Mesothelial cell of epicardium (in vitro differentiated cells): ENCODE measurements at regions not wholly inside any gene's neighbourhood (a gene's known extent, or its start where the extent isn't known, plus 50 kb on each side); places are given as distances from the start of the nearest gene placed in this dataset.

Experiments
- DNase-seq, 2 experiments: peaks; one replicate each; pipeline ENCODE4 v3.0.0; 2021; ENCODE audit warnings: low spot score in 2 of 2; ENCODE audit not compliant: unreplicated experiment in 2 of 2
- H3K27ac Mint-ChIP-seq: 2 replicates; pipeline ENCODE4 v1.8.0; 2021; ENCODE audit warnings: mixed read lengths
- H3K27me3 Mint-ChIP-seq: 2 replicates; pipeline ENCODE4 v1.8.0; 2021; ENCODE audit warnings: low read depth, mixed read lengths
- H3K36me3 Mint-ChIP-seq: 2 replicates; pipeline ENCODE4 v1.8.0; 2021; ENCODE audit warnings: mixed read lengths
- H3K4me1 Mint-ChIP-seq: 2 replicates; pipeline ENCODE4 v1.8.0; 2021; ENCODE audit warnings: mixed read lengths
- H3K4me3 Mint-ChIP-seq: 2 replicates; pipeline ENCODE4 v1.8.0; 2021; ENCODE audit warnings: mild to moderate bottlenecking, moderate library complexity, mixed read lengths
- H3K9me3 Mint-ChIP-seq: 2 replicates; pipeline ENCODE4 v1.8.0; 2021; ENCODE audit warnings: mixed read lengths
- CTCF ChIP-seq: fragments of 200-600 bp; sonication (generic); IDR thresholded peaks from one replicate; pipeline ENCODE4 v1.5.0; 2021; ENCODE audit warnings: antibody characterized with exemption; ENCODE audit not compliant: unreplicated experiment

DNA sequence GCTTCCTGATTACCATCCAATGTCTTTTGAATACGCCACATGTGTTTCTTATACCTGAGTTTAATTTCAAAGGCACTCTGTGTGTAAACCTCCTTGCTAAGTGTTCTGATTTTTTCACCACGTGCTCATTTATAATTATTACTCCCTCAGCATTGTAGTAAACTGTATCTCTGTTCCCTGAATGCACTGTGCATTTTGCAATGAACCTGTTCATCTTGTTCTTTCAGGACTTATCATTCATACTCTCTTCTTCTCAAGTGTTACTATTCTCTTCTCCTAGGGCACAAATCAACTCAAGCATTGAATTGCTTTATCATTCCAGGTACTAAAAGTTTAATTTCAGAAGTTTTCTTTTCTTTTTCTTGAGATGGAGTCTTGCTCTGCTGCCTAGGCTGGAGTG, 383.4 kb upstream of the TRIB2 start:
- DNase-seq = no peak

DNA sequence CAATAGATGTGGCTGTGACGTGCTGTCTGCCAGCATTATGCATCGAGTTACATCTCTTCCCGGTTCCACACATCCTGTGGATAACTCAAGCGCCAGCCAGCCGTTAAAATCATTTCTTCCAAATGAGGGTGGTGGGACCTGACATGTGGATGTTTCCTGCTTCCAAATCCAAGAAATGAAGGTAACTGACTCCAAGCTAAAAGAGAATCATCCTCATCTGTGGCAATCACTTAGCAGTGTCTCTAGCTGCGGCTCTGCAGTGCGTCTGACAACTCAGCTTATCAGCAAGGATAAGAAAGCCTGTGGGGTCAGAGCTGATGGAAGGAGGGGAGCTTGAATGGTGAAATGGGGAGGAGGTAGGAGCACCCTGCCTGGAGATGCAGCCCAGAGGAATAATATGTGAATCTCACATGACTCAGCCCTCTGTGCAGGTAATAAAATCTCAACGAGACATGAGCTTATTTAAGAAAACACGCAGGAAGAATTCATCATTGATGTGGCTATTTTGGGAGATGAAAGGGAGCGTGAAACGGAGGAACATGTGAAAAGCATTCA, 382.2 kb upstream of the TRIB2 start:
- no peaks in the 10 kb centered on the region for H3K36me3 Mint-ChIP-seq

More for the DNA sequence above, 383.4 kb upstream of the TRIB2 start:
- Mint-ChIP-seq H3K36me3 (no peaks in the 10 kb centered on the region), H3K27me3 (no peaks in the 10 kb centered on the region), H3K4me3 (no peak overlapping the region), H3K9me3 (peaks cover 5% of the 10 kb centered on the region), H3K4me1 (peaks cover 9% of the 10 kb centered on the region), H3K27ac (no peak overlapping the region)
- no peak for TF ChIP-seq CTCF

DNA sequence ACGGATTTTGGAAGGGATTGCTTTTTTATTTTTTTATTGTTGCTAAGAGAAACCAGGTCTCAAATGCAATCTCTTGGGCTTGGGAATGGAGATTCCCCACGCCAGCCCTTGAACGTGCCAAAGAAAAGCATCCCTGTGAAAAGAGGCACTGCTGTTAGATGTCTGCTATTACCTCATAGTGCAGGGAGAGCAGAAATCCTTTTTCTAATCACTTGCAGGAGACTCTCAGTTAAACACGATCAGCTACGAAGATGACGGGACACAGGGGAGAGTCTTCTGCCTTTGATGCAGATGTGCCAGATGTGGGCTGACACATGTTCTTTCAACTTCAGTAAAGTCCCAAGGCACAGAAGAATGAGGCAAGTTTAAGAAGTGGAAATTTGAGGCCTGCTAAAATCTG, 381.6 kb upstream of the TRIB2 start:
- Mint-ChIP-seq H3K4me1 (peaks cover 9% of the 10 kb centered on the region), H3K27me3 (no peaks in the 10 kb centered on the region), H3K36me3 (no peaks in the 10 kb centered on the region), H3K4me3 (no peak overlapping the region), H3K27ac (no peak overlapping the region), H3K9me3 (peaks cover 5% of the 10 kb centered on the region)
- TF ChIP-seq CTCF = no peak
- DNase-seq = no peak

More for the DNA sequence above, 382.2 kb upstream of the TRIB2 start:
- no peak for DNase-seq
- peaks cover 5% of the 10 kb centered on the region for H3K9me3 Mint-ChIP-seq
- no peak overlapping the region for H3K27ac Mint-ChIP-seq
- no peak for TF ChIP-seq CTCF
- peaks cover 9% of the 10 kb centered on the region for H3K4me1 Mint-ChIP-seq
- no peaks in the 10 kb centered on the region for H3K27me3 Mint-ChIP-seq
- H3K4me3 Mint-ChIP-seq = no peak overlapping the region

GRCh38 chr2:12335995-12336394, 380.7 kb upstream of the TRIB2 start:
- H3K4me1 Mint-ChIP-seq = peaks cover 9% of the 10 kb centered on the region
- H3K4me3 Mint-ChIP-seq = no peak overlapping the region
- peaks cover 5% of the 10 kb centered on the region for H3K9me3 Mint-ChIP-seq
- no peaks in the 10 kb centered on the region for H3K27me3 Mint-ChIP-seq
- no peak overlapping the region for H3K27ac Mint-ChIP-seq
- no peak for DNase-seq
- no peak for TF ChIP-seq CTCF
- no peaks in the 10 kb centered on the region for H3K36me3 Mint-ChIP-seq

- no peak for TF ChIP-seq CTCF
- Mint-ChIP-seq H3K27me3 (no peaks in the 10 kb centered on the region), H3K36me3 (no peaks in the 10 kb centered on the region), H3K4me3 (no peak overlapping the region), H3K4me1 (peaks cover 9% of the 10 kb centered on the region), H3K27ac (no peak overlapping the region), H3K9me3 (peaks cover 8% of the 10 kb centered on the region)
- DNase-seq = no peak
Observed at GRCh38 chr2:12338946-12339697, 377.6 kb upstream of the TRIB2 start.
